Osteoblast (primary cell): ENCODE measurements at regions not wholly inside any gene's neighbourhood (a gene's known extent, or its start where the extent isn't known, plus 50 kb on each side); places are given as distances from the start of the nearest gene placed in this dataset.

Experiments used
- DNase-seq: peaks from one replicate; pipeline ENCODE4 v3.0.0; 2011; ENCODE audit warnings: low spot score, mixed read lengths; ENCODE audit not compliant: insufficient read length; ENCODE audit errors: missing footprints
- H2AFZ ChIP-seq: 2 replicates; pipeline ENCODE4 v1.6.0; 2011; ENCODE audit warnings: mild to moderate bottlenecking, low read length
- H3K27ac ChIP-seq: 2 replicates; pipeline ENCODE4 v1.5.1; 2011; ENCODE audit warnings: mild to moderate bottlenecking, low read depth, low read length, moderate library complexity
- H3K27me3 ChIP-seq: 2 replicates; pipeline ENCODE4 v1.6.0; 2012; ENCODE audit warnings: mild to moderate bottlenecking, control low read depth, inconsistent platforms, low read length, moderate library complexity; ENCODE audit not compliant: insufficient read depth
- H3K36me3 ChIP-seq: 2 replicates; pipeline ENCODE4 v1.5.1; 2011; ENCODE audit warnings: mild to moderate bottlenecking, low read length, control low read depth, moderate library complexity; ENCODE audit not compliant: insufficient read depth
- H3K4me1 ChIP-seq: 2 replicates; pipeline ENCODE4 v1.5.1; 2011; ENCODE audit warnings: mild to moderate bottlenecking, low read length, control low read depth, moderate library complexity; ENCODE audit not compliant: insufficient read depth
- H3K4me2 ChIP-seq: 2 replicates; pipeline ENCODE4 v1.6.0; 2011; ENCODE audit warnings: mild to moderate bottlenecking, low read length; ENCODE audit not compliant: insufficient read depth
- H3K4me3 ChIP-seq: fragments of 200-600 bp; sonication (generic); 3 replicates; pipeline ENCODE4 v1.5.1; 2012; ENCODE audit warnings: mild to moderate bottlenecking, low read length, inconsistent platforms; ENCODE audit not compliant: insufficient read depth
- H3K79me2 ChIP-seq: 2 replicates; pipeline ENCODE4 v1.6.0; 2012; ENCODE audit warnings: mild to moderate bottlenecking, low read length, control low read depth, inconsistent platforms; ENCODE audit not compliant: insufficient read depth
- H3K9me3 ChIP-seq: 2 replicates; pipeline ENCODE4 v1.5.1; 2011; ENCODE audit warnings: low read depth, low read length, control low read depth
- H4K20me1 ChIP-seq: 2 replicates; pipeline ENCODE4 v1.6.0; 2012; ENCODE audit warnings: mild to moderate bottlenecking, low read length, control low read depth; ENCODE audit not compliant: insufficient read depth
- CTCF ChIP-seq: IDR thresholded peaks from 2 replicates; pipeline ENCODE4 v1.5.1; 2011; ENCODE audit warnings: mild to moderate bottlenecking, low read depth, low read length, moderate library complexity; ENCODE audit errors: extremely low read depth

GRCh38 chr12:114232187-114232586 is 173.8 kb downstream of the TBX5 start:
- Histone ChIP-seq H3K4me3 (no peak overlapping the region), H3K9me3 (no peaks in the 10 kb centered on the region), H3K4me1 (no peaks in the 10 kb centered on the region), H3K4me2 (no peak overlapping the region), H3K36me3 (no peaks in the 10 kb centered on the region), H4K20me1 (no peaks in the 10 kb centered on the region), H3K27ac (no peak overlapping the region), H2AFZ (no peak overlapping the region), H3K27me3 (no peaks in the 10 kb centered on the region), H3K79me2 (no peaks in the 10 kb centered on the region)
- no peak for TF ChIP-seq CTCF
- DNase-seq, result no peak

GRCh38 chr12:114229150-114229549 is 176.8 kb downstream of the TBX5 start:
- H3K27ac ChIP-seq, result no peak overlapping the region
- no peaks in the 10 kb centered on the region for H3K27me3 ChIP-seq
- no peaks in the 10 kb centered on the region for H4K20me1 ChIP-seq
- no peaks in the 10 kb centered on the region for H3K36me3 ChIP-seq
- no peaks in the 10 kb centered on the region for H3K9me3 ChIP-seq
- no peak overlapping the region for H3K4me3 ChIP-seq
- H2AFZ ChIP-seq, result no peak overlapping the region
- H3K4me1 ChIP-seq, result no peaks in the 10 kb centered on the region
- H3K79me2 ChIP-seq, result no peaks in the 10 kb centered on the region
- no peak overlapping the region for H3K4me2 ChIP-seq
- TF ChIP-seq CTCF, result no peak
- DNase-seq, result no peak

- no peak for DNase-seq
Observed at GRCh38 chr12:114226241-114226928, 179.6 kb downstream of the TBX5 start.

More at GRCh38 chr12:114226241-114226928, 179.6 kb downstream of the TBX5 start:
- no peak overlapping the region for H2AFZ ChIP-seq
- H3K4me3 ChIP-seq, result no peak overlapping the region
- H3K27me3 ChIP-seq, result no peaks in the 10 kb centered on the region
- H3K36me3 ChIP-seq, result no peaks in the 10 kb centered on the region
- no peak overlapping the region for H3K27ac ChIP-seq
- no peaks in the 10 kb centered on the region for H3K79me2 ChIP-seq
- no peaks in the 10 kb centered on the region for H3K4me1 ChIP-seq
- H4K20me1 ChIP-seq, result no peaks in the 10 kb centered on the region
- no peak overlapping the region for H3K4me2 ChIP-seq
- H3K9me3 ChIP-seq, result no peaks in the 10 kb centered on the region
- TF ChIP-seq CTCF, result no peak
